Activated CD4-positive, alpha-beta T cell treated with anti-CD3 and anti-CD28 coated beads for 36 hours (primary cell): ENCODE measurements at regions not wholly inside any gene's neighbourhood (a gene's known extent, or its start where the extent isn't known, plus 50 kb on each side); places are given as distances from the start of the nearest gene placed in this dataset.

Source experiments
- ATAC-seq: fragments of 200-7000 bp; cut with Tn5 transposase; one replicate; pipeline ENCODE4 v1.10.0; 2021; ENCODE audit warnings: mild to moderate bottlenecking, moderate library complexity
- CTCF ChIA-PET: fragments of 350-600 bp; sonication (Branson Sonifier 250); formaldehyde crosslinking; loops from one replicate; lab custom pipeline; 2021; ENCODE audit warnings: antibody characterized with exemption; lab: Charles Lee
- POLR2A ChIA-PET: fragments of 350-600 bp; sonication (Branson Sonifier 250); formaldehyde crosslinking; loops from one replicate; lab custom pipeline; 2021; ENCODE audit warnings: antibody characterized with exemption, inconsistent platforms; lab: Charles Lee
- DNase-seq: peaks from one replicate; pipeline ENCODE4 v3.0.0-alpha.2; 2020
- H3K27ac Mint-ChIP-seq: one replicate; pipeline ENCODE4 v1.8.0; 2021; ENCODE audit warnings: mixed read lengths
- H3K27me3 Mint-ChIP-seq: one replicate; pipeline ENCODE4 v1.8.0; 2021; ENCODE audit warnings: mixed read lengths
- H3K36me3 Mint-ChIP-seq: one replicate; pipeline ENCODE4 v1.8.0; 2021; ENCODE audit warnings: low read depth, mixed read lengths
- H3K4me1 Mint-ChIP-seq: one replicate; pipeline ENCODE4 v1.8.0; 2021; ENCODE audit warnings: mixed read lengths
- H3K4me3 Mint-ChIP-seq: one replicate; pipeline ENCODE4 v1.8.0; 2021; ENCODE audit warnings: mild to moderate bottlenecking, moderate library complexity, mixed read lengths
- H3K9me3 Mint-ChIP-seq: one replicate; pipeline ENCODE4 v1.8.0; 2021; ENCODE audit warnings: low read depth, mixed read lengths
- intact Hi-C, 2 experiments: fragments of 100-400 bp; cut with DNase I in 1 of 2; cut with micrococcal nuclease in 1 of 2; formaldehyde crosslinking; loops; one replicate each; pipeline versions ENCODE4 v1.14.2 to v1.15.1; 2022 to 2024; cut with DNase I, micrococcal nuclease

DNA sequence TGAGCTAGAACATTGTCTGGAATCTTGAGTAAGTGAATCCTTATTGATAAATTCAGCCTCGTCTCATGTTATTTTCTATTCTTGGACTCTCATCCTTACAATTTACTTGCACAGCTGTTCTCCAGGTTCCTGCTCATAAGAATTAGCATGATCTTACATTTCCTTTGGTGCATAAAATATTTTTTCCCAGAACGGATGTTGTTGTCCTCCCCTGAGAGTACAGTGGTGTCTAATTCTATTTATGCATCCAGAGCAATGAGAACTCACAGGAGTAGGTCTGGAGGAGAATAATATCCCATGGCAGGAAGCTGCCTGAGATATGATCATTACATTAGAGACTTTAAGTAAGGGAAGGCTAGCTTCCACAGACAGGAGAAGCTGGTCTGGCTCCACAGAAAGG is 178.4 kb upstream of the MAST4 start:
- H3K4me3 Mint-ChIP-seq = no peak overlapping the region
- POLR2A ChIA-PET = no interaction called here
- DNase-seq (no peak), ATAC-seq (no peak)
- H3K4me1 Mint-ChIP-seq = no peaks in the 10 kb centered on the region
- peaks cover 12% of the 10 kb centered on the region for H3K27me3 Mint-ChIP-seq
- no peaks in the 10 kb centered on the region for H3K9me3 Mint-ChIP-seq
- H3K36me3 Mint-ChIP-seq = no peaks in the 10 kb centered on the region
- H3K27ac Mint-ChIP-seq = no peak overlapping the region
- CTCF ChIA-PET = interaction anchor here (1.3 kb wide), 1 partner anchor 111 kb away, joined by 5 read pairs; no protein-coding TSS in a partner anchor
- intact Hi-C loops = no loop called here

DNA sequence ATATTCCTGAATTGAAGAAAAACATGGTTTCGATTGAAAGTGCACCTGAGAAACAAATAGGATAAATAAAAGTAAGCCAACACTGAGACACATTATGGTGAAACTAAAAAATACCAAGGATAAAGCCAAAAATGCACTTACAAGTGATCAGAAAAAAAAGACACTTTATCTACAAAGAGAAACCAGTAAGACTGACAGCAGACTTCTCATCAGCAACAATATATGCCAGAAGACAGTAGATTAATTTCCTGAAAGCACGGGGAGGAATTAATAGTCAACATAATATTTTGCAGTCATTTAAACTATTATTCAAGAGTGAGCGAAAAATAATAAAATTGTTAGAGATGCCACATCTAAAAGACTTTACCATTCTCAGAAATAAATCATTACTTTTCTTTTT is 172.7 kb upstream of the MAST4 start:
- intact Hi-C loops = no loop called here
- ChIA-PET POLR2A (no interaction called here), CTCF (no interaction called here)
- Mint-ChIP-seq H3K27ac (no peak overlapping the region), H3K4me1 (no peaks in the 10 kb centered on the region), H3K4me3 (no peak overlapping the region), H3K27me3 (peaks cover 10% of the 10 kb centered on the region), H3K36me3 (no peaks in the 10 kb centered on the region), H3K9me3 (peaks cover 5% of the 10 kb centered on the region)
- ATAC-seq (no peak), DNase-seq (no peak)

DNA sequence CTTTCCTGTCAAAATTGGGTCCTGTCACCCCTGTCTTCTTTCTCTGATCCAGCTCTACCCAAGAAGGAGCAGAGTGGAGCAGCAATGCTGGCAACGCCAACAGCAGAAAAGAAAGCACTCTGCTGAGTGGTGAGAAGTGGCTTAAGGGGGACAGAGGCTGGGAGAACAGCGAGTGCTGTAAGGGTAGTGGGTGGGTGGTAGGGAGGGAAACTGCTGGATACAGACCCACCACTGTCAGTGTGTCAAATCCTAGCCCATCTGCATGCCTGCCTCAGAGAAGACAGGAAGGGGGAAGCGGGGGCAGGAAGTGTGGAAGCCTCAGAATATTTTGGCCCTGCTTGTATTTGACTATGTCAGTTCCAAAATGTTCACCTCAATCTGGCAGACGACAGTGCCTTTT is 170.4 kb upstream of the MAST4 start:
- no peaks in the 10 kb centered on the region for H3K4me1 Mint-ChIP-seq
- H3K27me3 Mint-ChIP-seq = peaks cover 16% of the 10 kb centered on the region
- H3K36me3 Mint-ChIP-seq = no peaks in the 10 kb centered on the region
- ATAC-seq (no peak), DNase-seq (no peak)
- no peak overlapping the region for H3K4me3 Mint-ChIP-seq
- no peak overlapping the region for H3K27ac Mint-ChIP-seq
- H3K9me3 Mint-ChIP-seq = peaks cover 5% of the 10 kb centered on the region
- ChIA-PET POLR2A (no interaction called here), CTCF (no interaction called here)
- intact Hi-C loops = no loop called here

DNA sequence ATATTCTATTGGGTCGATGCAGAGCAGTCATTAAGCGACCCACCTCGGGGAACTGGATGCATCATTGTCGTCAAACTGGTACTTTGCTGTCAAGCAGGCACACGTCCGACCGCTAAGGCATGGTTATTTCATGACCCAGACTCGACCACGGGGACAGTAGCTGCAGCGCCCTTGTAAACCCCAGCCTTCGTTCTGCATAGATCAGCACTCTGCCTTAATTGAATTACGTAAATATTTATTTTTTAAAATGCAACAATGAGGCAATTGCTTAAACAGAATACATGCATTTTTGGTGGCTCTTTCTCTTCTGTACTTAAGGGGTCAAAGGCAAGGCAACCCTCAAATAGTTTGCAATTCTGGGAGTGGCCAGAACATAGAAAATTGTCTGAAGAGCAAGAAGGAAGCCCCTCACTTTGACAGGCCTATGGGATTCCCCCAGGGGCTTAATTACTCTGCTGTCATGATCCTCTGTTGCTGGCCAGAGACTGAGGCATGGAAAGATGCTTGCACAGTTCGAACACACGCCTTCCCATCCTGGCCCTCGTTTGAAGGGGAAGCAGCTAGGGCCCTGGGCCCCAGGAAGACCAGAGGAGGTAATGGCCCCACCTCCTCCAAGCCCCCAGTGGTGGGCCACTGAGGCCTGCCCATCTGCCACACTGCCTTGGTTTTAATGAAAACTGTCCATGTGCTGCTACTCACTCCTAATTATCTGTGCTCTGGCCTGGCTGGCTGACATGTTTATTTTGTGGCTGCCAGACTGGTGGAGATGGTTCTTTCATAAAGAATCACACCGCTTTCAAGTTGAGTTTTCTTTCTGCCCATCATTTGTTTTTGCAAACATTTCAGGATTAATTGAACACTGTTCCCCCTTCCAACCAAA is 169.7 kb upstream of the MAST4 start:
- Mint-ChIP-seq H3K4me1 (no peaks in the 10 kb centered on the region), H3K27ac (no peak overlapping the region), H3K9me3 (peaks cover 5% of the 10 kb centered on the region), H3K36me3 (no peaks in the 10 kb centered on the region), H3K4me3 (no peak overlapping the region), H3K27me3 (peaks cover 17% of the 10 kb centered on the region)
- intact Hi-C loops = no loop called here
- DNase-seq (no peak), ATAC-seq (no peak)
- POLR2A ChIA-PET = no interaction called here
- CTCF ChIA-PET = no interaction called here

DNA sequence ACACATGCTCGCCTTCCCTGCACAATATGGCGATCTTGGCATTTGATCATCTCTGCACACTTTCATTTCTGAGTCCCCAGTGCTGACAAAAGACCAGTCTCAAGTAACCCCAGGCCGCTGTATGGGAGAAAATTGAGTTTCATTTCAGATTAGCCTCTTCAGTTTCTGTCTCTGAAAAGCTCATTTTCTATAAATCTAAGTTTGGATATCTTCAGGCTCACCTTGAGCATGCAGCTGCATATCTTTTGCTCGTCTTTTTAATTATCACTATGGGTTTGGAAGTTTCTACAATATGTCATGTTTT is 169.1 kb upstream of the MAST4 start:
- Mint-ChIP-seq H3K9me3 (peaks cover 5% of the 10 kb centered on the region), H3K27me3 (peaks cover 17% of the 10 kb centered on the region), H3K27ac (no peak overlapping the region), H3K4me1 (no peaks in the 10 kb centered on the region), H3K4me3 (no peak overlapping the region), H3K36me3 (no peaks in the 10 kb centered on the region)
- intact Hi-C loops = no loop called here
- POLR2A ChIA-PET = no interaction called here
- DNase-seq (no peak), ATAC-seq (no peak)
- CTCF ChIA-PET = no interaction called here

DNA sequence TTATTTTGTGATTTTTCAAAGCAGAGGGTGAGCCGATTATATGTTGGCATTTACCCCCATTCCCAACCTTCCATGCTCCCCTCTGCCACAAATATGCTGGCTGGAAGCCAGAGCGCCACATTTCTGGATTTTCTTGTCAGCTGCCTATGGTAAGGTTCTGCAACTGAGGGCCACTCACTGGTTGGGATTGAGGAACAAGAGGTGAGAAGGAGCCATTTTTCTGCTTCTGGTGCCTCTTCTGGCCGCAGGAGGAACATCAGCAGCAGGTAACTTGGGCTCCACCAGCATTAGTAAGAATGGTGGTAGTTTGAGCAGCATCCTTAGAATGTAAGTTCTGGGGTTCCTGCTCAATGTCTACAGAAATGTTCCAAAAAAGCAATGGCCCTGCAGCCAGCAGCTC is 159.5 kb upstream of the MAST4 start:
- ChIA-PET CTCF (interaction anchor here (0.6 to 1.7 kb wide), 4 partner anchors 25 to 1886 kb away, joined by 3 to 9 read pairs (median 4); no protein-coding TSS in a partner anchor), POLR2A (no interaction called here)
- Mint-ChIP-seq H3K9me3 (peaks cover 2% of the 10 kb centered on the region), H3K36me3 (no peaks in the 10 kb centered on the region), H3K4me3 (no peak overlapping the region), H3K27ac (no peak overlapping the region), H3K4me1 (peaks cover 15% of the 10 kb centered on the region), H3K27me3 (peaks cover 4% of the 10 kb centered on the region)
- ATAC-seq (no peak), DNase-seq (peak; percentile 15)
- intact Hi-C loops = loop anchor here in 1 of 2 experiments (5.0 kb wide), 2 partner anchors 129 to 161 kb away; partner anchors contain the start of gene MAST4

DNA sequence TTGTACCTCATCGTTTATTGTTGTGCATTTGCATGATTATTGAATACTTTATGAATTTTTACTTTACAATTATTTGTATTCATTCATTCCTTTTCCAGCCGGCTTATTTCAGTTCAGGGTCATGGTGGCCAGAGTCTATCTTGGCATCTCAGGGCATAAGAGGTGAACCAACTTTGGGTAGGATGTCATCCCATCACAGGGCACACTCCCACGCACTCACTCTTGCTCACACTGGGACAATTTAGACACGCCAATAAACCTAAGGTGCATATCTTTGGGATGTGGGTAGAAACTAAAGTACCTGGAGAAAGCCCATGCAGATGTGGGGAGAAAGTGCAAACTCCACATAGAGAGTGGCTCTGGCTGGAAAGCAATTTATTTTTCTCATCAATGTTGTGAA is 158.1 kb upstream of the MAST4 start:
- Mint-ChIP-seq H3K36me3 (no peaks in the 10 kb centered on the region), H3K4me1 (peaks cover 15% of the 10 kb centered on the region), H3K27me3 (peaks cover 2% of the 10 kb centered on the region), H3K4me3 (no peak overlapping the region), H3K27ac (no peak overlapping the region), H3K9me3 (no peaks in the 10 kb centered on the region)
- intact Hi-C loops = loop anchor here in 1 of 2 experiments (5.0 kb wide), 2 partner anchors 131 to 159 kb away; partner anchors contain the start of gene MAST4
- ChIA-PET POLR2A (no interaction called here), CTCF (no interaction called here)
- DNase-seq = no peak
- ATAC-seq = no peak

DNA sequence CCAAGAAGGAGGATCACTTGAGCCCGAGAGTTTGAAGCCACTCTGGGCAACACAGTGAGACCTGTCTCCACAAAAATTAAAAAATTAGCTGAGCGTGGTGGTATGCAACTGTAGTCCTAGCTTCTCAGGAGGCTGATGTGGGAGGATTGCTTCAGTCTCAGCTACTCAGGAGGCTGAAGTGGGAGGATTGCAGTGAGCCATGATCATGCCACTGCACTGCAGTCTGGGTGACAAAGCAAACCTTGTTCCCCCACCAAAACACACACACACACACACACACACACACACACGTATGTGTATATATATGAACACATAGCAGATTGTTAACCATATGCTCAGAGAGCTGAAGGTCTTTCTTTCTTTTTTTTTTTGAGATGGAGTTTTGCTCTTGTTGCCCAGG is 157.5 kb upstream of the MAST4 start:
- no peaks in the 10 kb centered on the region for H3K36me3 Mint-ChIP-seq
- intact Hi-C loops = loop anchor here in 1 of 2 experiments (5.0 kb wide), 2 partner anchors 131 to 159 kb away; partner anchors contain the start of gene MAST4
- no peak overlapping the region for H3K27ac Mint-ChIP-seq
- CTCF ChIA-PET = no interaction called here
- DNase-seq (no peak), ATAC-seq (no peak)
- POLR2A ChIA-PET = no interaction called here
- H3K4me3 Mint-ChIP-seq = no peak overlapping the region
- peaks cover 2% of the 10 kb centered on the region for H3K27me3 Mint-ChIP-seq
- H3K9me3 Mint-ChIP-seq = no peaks in the 10 kb centered on the region
- peaks cover 15% of the 10 kb centered on the region for H3K4me1 Mint-ChIP-seq

DNA sequence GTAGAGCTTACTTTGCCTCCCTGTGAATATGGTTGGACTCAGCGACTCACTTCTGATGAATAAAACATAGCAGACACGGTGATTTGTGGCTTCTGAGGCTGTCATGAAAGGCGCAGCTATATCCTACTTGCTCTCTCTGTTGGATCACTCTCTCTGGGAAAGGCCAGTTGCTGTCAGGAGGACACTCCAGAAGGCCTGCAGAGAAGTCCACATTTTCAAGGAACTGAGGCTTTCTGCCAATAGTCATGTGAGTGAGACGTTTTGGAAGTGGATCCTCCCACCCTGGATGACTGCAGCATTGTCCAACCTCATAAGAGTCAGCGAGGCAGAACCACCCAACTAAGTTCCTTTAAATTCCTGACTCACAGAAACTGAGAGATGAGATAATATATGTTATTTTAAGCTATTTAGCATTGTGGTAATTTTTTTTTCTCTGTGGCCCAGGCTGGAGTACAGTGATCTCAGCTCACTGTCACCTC is 156.0 kb upstream of the MAST4 start:
- no peaks in the 10 kb centered on the region for H3K9me3 Mint-ChIP-seq
- no peak overlapping the region for H3K27ac Mint-ChIP-seq
- H3K4me3 Mint-ChIP-seq = no peak overlapping the region
- intact Hi-C loops = loop anchor here in 1 of 2 experiments (1.0 kb wide), 1 partner anchor 111 kb away; no protein-coding TSS in a partner anchor
- peaks cover 15% of the 10 kb centered on the region for H3K4me1 Mint-ChIP-seq
- peaks cover 2% of the 10 kb centered on the region for H3K27me3 Mint-ChIP-seq
- ChIA-PET POLR2A (interaction anchor here (0.5 to 1.0 kb wide), 3 partner anchors 23 to 1775 kb away, joined by 3 read pairs; partner anchors contain the start of gene PIK3R1), CTCF (interaction anchor here (1.0 to 1.2 kb wide), 2 partner anchors 132 to 134 kb away, joined by 4 to 5 read pairs; no protein-coding TSS in a partner anchor)
- H3K36me3 Mint-ChIP-seq = no peaks in the 10 kb centered on the region
- DNase-seq (peak; percentile 55), ATAC-seq (peak; percentile 98)

DNA sequence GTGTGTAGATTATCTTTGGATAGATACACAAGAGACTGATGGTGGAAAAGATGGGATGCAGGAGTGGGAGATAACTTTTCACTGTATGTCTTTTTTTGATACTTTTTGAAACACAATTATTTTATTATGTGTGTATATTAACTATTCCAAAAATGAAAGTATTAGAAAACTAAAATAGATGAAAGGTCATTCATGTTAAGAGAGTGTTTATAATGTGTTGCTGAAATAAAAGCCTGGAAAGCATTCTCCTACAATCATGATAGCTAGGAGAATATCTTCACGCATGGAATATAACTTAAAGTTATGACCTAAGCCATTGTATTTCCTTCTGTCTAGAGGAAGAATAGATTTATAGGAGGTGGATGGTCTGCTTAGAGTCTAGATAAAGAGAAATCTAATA is 154.8 kb upstream of the MAST4 start:
- Mint-ChIP-seq H3K27me3 (no peaks in the 10 kb centered on the region), H3K4me3 (no peak overlapping the region), H3K9me3 (no peaks in the 10 kb centered on the region), H3K27ac (no peak overlapping the region), H3K36me3 (no peaks in the 10 kb centered on the region), H3K4me1 (peaks cover 15% of the 10 kb centered on the region)
- intact Hi-C loops = no loop called here
- no peak for ATAC-seq
- CTCF ChIA-PET = interaction anchor here (1.2 to 1.5 kb wide), 2 partner anchors 12 to 297 kb away, joined by 3 to 4 read pairs; no protein-coding TSS in a partner anchor
- no peak for DNase-seq
- POLR2A ChIA-PET = no interaction called here

DNA sequence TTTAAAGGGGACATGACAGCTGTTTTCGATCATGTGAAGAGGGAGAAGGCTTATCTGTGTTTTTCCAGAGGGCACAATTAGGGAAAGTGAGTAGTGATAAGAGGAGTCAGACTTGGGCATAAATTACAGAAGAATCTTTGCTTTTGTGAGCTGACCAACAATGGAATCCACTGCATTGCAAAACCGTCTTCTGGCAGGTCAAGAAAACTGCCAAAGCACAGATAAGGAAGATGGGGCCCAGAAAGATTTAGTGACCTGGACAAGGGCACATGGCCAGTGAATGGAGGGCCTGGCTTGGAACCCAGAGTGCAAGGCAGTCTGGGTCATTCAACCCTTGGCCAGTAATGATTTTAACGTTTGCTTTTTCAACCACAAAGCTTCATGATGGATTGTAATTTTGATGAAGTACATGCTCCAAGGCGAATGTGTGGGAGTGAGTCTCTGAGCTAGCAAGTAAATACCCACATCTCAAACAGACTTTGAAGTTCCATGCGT is 153.2 kb upstream of the MAST4 start:
- ChIA-PET POLR2A (interaction anchor here (0.7 kb wide), 1 partner anchor 137 kb away, joined by 4 read pairs; no protein-coding TSS in a partner anchor), CTCF (interaction anchor here (1.5 kb wide), 1 partner anchor 10 kb away, joined by 4 read pairs; no protein-coding TSS in a partner anchor)
- peaks cover 4% of the 10 kb centered on the region for H3K9me3 Mint-ChIP-seq
- H3K4me3 Mint-ChIP-seq = no peak overlapping the region
- DNase-seq (no peak), ATAC-seq (no peak)
- H3K4me1 Mint-ChIP-seq = peaks cover 15% of the 10 kb centered on the region
- intact Hi-C loops = no loop called here
- H3K27ac Mint-ChIP-seq = no peak overlapping the region
- peaks cover 5% of the 10 kb centered on the region for H3K27me3 Mint-ChIP-seq
- no peaks in the 10 kb centered on the region for H3K36me3 Mint-ChIP-seq
